Skin epidermis (tissue), 12 donors: ENCODE measurements at regions not wholly inside any gene's neighbourhood (a gene's known extent, or its start where the extent isn't known, plus 50 kb on each side); places are given as distances from the start of the nearest gene placed in this dataset.

Experiments used
- H3K27ac ChIP-seq, 21 experiments: fragments of 200-600 bp; sonication (generic) in 11 of 21; one replicate each; pipeline ENCODE4 v1.5.0; 2020; ENCODE audit warnings: mild to moderate bottlenecking in 3 of 21, inconsistent platforms in 2 of 21, moderate library complexity in 2 of 21
- H3K4me3 ChIP-seq, 7 experiments: fragments of 200-600 bp; sonication (generic) in 2 of 7; one replicate each; pipeline ENCODE4 v1.5.0; 2020; ENCODE audit warnings: inconsistent platforms in 2 of 7, mild to moderate bottlenecking in 2 of 7, moderate library complexity in 1 of 7

GRCh38 chr5:2138896-2139295, 256.2 kb upstream of the IRX4 start:
- Histone ChIP-seq H3K4me3 (no peak overlapping the region), H3K27ac (no peak overlapping the region)

GRCh38 chr5:2137444-2138050, 254.8 kb upstream of the IRX4 start:
- no peak overlapping the region for H3K4me3 ChIP-seq
- H3K27ac ChIP-seq = no peak overlapping the region

- Histone ChIP-seq H3K4me3 (no peak overlapping the region), H3K27ac (no peak overlapping the region)
These were observed 254.1 kb upstream of the IRX4 start for GRCh38 chr5:2136728-2137333.

GRCh38 chr5:2135833-2136232, 253.1 kb upstream of the IRX4 start:
- H3K4me3 ChIP-seq = no peak overlapping the region
- no peak overlapping the region for H3K27ac ChIP-seq

DNA sequence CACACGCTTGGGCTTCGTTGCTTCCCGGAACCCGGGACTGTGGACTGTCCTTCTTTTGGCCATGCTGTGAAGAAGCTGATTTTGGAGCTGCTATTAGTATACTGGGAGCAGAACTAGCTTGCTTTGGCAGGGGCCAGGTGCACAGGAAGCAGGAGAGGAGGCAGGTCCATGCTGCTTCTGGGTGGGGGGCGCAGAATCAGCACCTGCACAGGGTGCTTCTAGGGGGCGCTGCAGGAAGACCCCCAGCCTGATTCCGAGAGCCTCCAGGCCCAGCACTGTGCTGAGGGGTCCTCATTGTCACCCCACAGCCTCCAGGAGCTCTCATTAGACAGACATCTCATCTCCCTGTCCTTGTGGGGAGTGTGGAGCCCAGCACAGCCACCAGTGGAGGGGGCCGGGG, 252.6 kb upstream of the IRX4 start:
- H3K27ac ChIP-seq = peak overlapping the region in 1 of 21 experiments; percentile 39
- no peak overlapping the region for H3K4me3 ChIP-seq

- H3K27ac ChIP-seq = peak overlapping the region in 1 of 21 experiments; percentile 39
- no peak overlapping the region for H3K4me3 ChIP-seq
These were observed 252.0 kb upstream of the IRX4 start for GRCh38 chr5:2134543-2135292.

DNA sequence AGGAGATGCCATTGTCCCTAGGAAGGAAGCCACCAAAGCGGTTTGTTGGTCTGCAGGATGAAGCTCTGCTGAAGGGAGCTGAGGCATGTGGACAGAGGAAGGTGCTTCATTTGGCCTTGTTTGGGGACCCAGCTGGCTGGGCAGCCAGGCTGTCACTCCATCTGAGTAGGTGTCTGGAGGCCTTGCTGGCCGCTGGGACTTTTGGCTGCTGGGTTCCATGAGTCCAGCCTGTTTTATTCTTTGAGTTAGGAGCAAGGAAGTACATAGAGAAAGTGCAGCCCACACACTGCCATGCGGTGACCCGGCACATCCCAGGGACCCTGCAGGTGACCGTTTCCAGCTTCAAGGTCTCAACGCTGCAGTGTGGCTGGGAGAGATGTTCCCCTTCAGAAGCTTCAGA, 251.2 kb upstream of the IRX4 start:
- Histone ChIP-seq H3K27ac (no peak overlapping the region), H3K4me3 (no peak overlapping the region)

- Histone ChIP-seq H3K4me3 (no peak overlapping the region), H3K27ac (no peak overlapping the region)
These were observed 250.4 kb upstream of the IRX4 start for GRCh38 chr5:2133080-2133479.

- Histone ChIP-seq H3K27ac (no peak overlapping the region), H3K4me3 (no peak overlapping the region)
These were observed 249.7 kb upstream of the IRX4 start for GRCh38 chr5:2132497-2132847.

- no peak overlapping the region for H3K4me3 ChIP-seq
- H3K27ac ChIP-seq = no peak overlapping the region
These were observed 249.2 kb upstream of the IRX4 start for GRCh38 chr5:2131826-2132496.

GRCh38 chr5:2131196-2131595, 248.5 kb upstream of the IRX4 start:
- Histone ChIP-seq H3K27ac (no peak overlapping the region), H3K4me3 (no peak overlapping the region)

DNA sequence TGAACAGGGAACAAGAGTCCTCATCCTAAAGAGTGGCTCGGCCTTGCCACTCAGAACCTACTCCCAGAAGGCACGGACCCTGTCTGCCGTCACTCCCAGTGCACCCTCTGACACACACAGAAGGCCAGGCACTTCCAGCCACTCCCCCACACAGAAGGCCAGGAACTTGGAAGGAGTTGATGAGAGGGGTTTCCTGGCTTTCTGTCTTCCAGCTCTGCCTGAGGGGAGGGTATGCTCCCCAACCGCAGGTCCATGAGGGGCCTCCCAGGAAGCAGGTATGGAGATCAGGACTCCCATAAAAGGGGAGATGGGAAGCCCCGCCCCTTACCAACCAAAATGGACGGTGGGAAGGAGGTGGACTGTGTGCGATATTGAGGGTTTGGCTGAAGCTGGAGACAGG, 247.6 kb upstream of the IRX4 start:
- no peak overlapping the region for H3K4me3 ChIP-seq
- H3K27ac ChIP-seq = no peak overlapping the region

DNA sequence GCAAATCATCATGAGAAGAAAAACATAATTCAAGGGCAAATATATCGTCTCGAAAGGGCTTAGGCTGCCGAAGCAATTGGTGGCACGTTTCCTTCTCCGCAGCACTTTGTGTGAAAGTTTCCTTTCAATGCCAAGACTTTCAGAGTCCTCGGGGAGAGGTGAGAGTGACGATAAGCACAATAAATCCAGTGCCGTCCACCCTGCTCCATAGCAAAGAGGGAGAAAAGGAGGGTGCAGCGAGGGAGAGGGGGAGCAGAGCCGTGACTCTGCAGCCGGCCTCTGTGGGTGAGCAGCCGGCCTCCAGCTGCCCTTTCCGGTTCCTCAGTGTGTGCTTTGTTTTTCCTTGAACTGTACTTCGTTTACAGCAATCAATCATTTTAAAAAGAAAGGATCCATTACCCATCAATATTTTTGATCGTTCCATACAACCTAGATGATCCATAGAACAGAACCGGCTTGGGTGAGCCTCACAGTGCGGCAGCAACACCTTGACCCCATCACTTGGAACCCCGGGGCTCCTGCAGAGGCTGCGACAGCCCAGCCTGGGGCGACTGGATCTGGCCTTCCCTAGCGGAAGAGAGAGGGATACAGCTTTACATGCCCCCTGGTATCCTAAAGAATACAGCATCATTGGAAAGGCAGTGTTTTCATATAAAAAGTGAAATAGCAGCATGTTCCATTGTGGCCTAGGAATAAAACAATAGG, 247.0 kb upstream of the IRX4 start:
- Histone ChIP-seq H3K27ac (no peak overlapping the region), H3K4me3 (no peak overlapping the region)

DNA sequence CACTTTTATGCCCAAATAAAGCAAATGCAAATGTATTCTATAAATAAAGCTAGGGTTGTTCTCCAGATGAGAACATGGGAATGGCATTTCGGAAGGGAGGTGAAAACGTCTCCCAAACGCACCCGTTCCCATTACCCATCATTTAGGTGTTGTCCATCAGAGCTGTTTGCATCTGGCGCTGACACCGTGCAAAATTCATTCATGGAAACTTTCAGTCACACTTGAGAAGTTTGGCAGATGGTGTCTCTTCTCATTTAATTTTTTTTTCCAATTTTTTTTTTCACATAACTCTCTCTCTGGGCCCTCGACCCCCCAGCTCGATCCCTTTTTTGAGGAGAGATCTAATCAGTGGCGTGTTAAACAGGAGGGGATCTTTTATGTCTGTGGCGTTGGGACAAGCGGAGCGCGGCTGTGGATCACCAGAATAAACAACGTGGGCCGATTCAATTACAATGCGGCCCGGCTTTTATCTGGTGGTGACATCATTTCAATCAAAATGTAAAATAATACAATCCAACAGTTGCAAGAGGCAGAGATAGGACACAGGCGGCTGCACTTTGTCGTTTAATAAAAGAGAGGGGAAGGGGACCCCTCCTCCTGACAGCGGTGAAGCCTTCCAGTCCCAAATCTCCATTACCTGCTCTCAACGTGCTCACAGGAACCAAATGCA, 246.1 kb upstream of the IRX4 start:
- no peak overlapping the region for H3K4me3 ChIP-seq

DNA sequence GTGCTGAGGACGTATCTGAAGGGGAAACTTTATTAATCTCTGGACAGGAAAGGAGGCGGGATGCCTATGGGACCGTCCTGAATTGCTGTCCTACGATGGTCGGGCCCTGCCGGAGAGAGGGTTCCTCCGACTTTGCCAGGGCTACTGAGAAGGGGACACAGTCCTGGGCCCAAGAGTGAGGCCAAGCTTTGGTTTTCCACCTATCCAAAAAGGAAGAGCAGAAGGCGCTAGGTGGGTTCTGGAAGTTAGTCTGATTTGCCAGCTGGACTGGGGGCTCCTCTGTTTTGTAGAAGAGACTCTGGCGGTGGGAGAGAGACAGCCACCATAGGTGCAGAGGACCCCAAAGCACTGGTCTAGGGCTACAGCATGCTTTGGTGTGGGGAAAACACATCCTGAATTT, 243.8 kb upstream of the IRX4 start:
- no peak overlapping the region for H3K4me3 ChIP-seq
- H3K27ac ChIP-seq = no peak overlapping the region

More for the DNA sequence above, 246.1 kb upstream of the IRX4 start:
- no peak overlapping the region for H3K27ac ChIP-seq

DNA sequence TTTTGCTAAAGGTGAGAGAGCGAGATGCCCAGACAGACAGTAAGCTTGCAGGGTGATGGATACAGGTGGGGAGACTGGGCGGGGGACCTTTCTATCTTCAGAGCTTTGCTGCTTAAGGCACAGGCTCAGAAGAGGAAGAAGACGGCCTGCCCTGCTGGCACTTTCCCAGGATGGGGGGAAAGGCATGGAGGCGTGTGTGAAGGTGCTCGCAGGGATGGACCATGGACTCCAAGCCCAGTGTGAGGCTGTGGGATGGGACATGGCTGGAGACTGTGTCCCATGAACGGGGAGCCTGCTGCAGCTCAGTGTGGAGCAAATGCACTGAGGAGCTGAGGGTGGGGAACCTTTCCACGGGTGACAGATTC, 243.2 kb upstream of the IRX4 start:
- Histone ChIP-seq H3K4me3 (no peak overlapping the region), H3K27ac (no peak overlapping the region)

DNA sequence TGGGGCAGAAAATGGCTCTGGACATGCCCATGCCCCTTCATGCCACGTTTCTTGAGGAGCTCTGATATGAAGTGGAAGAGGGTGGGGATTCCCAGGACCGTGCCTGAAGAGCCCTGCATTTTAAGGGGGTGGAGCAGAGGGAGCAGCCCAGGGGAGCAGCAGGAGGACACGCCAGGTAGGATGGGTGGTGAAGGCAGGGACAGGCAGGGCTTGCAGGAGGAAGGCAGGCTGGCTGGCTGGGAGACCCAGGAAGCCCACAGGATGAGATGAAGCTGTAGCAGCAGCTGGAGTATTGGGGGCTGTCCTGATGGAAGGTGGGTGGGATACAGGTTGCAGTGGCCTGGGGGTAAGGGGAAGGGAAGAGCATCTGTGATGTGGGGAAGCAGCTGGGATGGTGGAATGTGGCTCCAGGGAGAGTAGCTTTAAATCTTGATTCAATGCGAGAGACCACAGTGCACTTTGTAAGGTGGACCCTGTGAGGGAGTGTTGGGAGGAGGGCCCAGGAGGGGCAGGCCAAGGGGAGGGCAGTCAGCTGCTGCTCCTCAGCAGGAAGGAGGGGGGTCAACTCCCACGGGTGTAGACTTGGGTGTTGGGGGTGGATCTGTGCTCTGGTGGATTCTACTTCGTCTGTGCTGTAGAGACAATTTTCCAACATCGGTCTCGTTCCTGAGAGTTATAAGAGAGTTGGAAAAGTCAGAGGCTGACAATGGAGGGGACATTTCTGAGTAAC, 242.6 kb upstream of the IRX4 start:
- H3K27ac ChIP-seq = no peak overlapping the region

GRCh38 chr5:2124434-2125170, 241.9 kb upstream of the IRX4 start:
- no peak overlapping the region for H3K27ac ChIP-seq
- no peak overlapping the region for H3K4me3 ChIP-seq

More for the DNA sequence above, 242.6 kb upstream of the IRX4 start:
- H3K4me3 ChIP-seq = no peak overlapping the region
